Esophagus (tissue), 2 donors: ENCODE measurements at regions not wholly inside any gene's neighbourhood (a gene's known extent, or its start where the extent isn't known, plus 50 kb on each side); places are given as distances from the start of the nearest gene placed in this dataset.

Source experiments
- H3K27ac ChIP-seq, 2 donors: one replicate each; pipeline ENCODE4 v1.5.1; 2013; ENCODE audit warnings: low read depth in 2 of 2, mild to moderate bottlenecking in 2 of 2, inconsistent platforms in 1 of 2, low read length in 1 of 2, moderate library complexity in 1 of 2
- H3K27me3 ChIP-seq, 2 donors: one replicate each; pipeline ENCODE4 v1.6.1; 2013; ENCODE audit warnings: low read length in 2 of 2, control low read depth in 1 of 2, mild to moderate bottlenecking in 1 of 2; ENCODE audit not compliant: insufficient read depth in 2 of 2, control insufficient read depth in 1 of 2
- H3K36me3 ChIP-seq, 2 donors: one replicate each; pipeline ENCODE4 v1.6.1; 2013; ENCODE audit warnings: low read length in 1 of 2; ENCODE audit not compliant: control insufficient read depth in 2 of 2, insufficient read depth in 2 of 2
- H3K4me1 ChIP-seq, 2 donors: one replicate each; pipeline ENCODE4 v1.6.1; 2013; ENCODE audit warnings: low read length in 1 of 2; ENCODE audit not compliant: control insufficient read depth in 2 of 2, insufficient read depth in 2 of 2
- H3K4me3 ChIP-seq, 2 donors: one replicate each; pipeline ENCODE4 v1.5.1; 2013; ENCODE audit warnings: low read length in 2 of 2, mild to moderate bottlenecking in 2 of 2, low read depth in 1 of 2, moderate library complexity in 1 of 2
- H3K9me3 ChIP-seq, 2 donors: one replicate each; pipeline ENCODE4 v1.6.1; 2013; ENCODE audit warnings: mild to moderate bottlenecking in 2 of 2, low read depth in 1 of 2, low read length in 1 of 2, moderate library complexity in 1 of 2; ENCODE audit not compliant: control insufficient read depth in 2 of 2, insufficient read depth in 1 of 2
- WGBS, 2 donors: extraction: QIAGEN DNeasy Blood & Tissue Kit; methylation state at CpG; one replicate each; pipeline ENCODE4 v1.1.7; 2013; 5-methylcytosine and 5-hydroxymethylcytosine counted together
- donor health status: healthy with polysubstance abuse.
- donor health status: Bipolar disorder and iron deficiency.

GRCh38 chr1:238764779-238765178 lies 621.6 kb upstream of the CHRM3 start:
- no peak overlapping the region for H3K4me3 ChIP-seq
- no peaks in the 10 kb centered on the region for H3K4me1 ChIP-seq
- H3K9me3 ChIP-seq: peaks cover 0 to 3% of the 10 kb centered on the region in 2 donors
- WGBS, 2 donors: 73 to 76% methylated on average over 2 of the region's 2 CpGs
- no peaks in the 10 kb centered on the region for H3K36me3 ChIP-seq
- H3K27ac ChIP-seq: no peak overlapping the region
- no peaks in the 10 kb centered on the region for H3K27me3 ChIP-seq

- 65 to 88% methylated on average over 3 of the region's 3 CpGs for WGBS, 2 donors
- Histone ChIP-seq H3K9me3 (no peaks in the 10 kb centered on the region), H3K36me3 (no peaks in the 10 kb centered on the region), H3K4me1 (no peaks in the 10 kb centered on the region), H3K27ac (no peak overlapping the region), H3K4me3 (no peak overlapping the region), H3K27me3 (no peaks in the 10 kb centered on the region)
Observed at GRCh38 chr1:238753252-238753651, 633.1 kb upstream of the CHRM3 start.

- H3K36me3 ChIP-seq: no peaks in the 10 kb centered on the region
- H3K27ac ChIP-seq: no peak overlapping the region
- H3K4me1 ChIP-seq: no peaks in the 10 kb centered on the region
- 91 to 94% methylated on average over 3 of the region's 3 CpGs for WGBS, 2 donors
- no peaks in the 10 kb centered on the region for H3K9me3 ChIP-seq
- no peak overlapping the region for H3K4me3 ChIP-seq
- no peaks in the 10 kb centered on the region for H3K27me3 ChIP-seq
Observed at GRCh38 chr1:238752327-238752726, 634.0 kb upstream of the CHRM3 start.

- WGBS, 2 donors: 92 to 93% methylated on average over 13 of the region's 13 CpGs
Observed at GRCh38 chr1:238745069-238745468, 641.3 kb upstream of the CHRM3 start.

GRCh38 chr1:238738892-238739291 lies 647.5 kb upstream of the CHRM3 start:
- Histone ChIP-seq H3K4me1 (no peaks in the 10 kb centered on the region), H3K9me3 (no peaks in the 10 kb centered on the region), H3K27me3 (no peaks in the 10 kb centered on the region), H3K4me3 (no peak overlapping the region), H3K36me3 (no peaks in the 10 kb centered on the region), H3K27ac (no peak overlapping the region)
- WGBS, 2 donors: 59 to 61% methylated on average over 2 of the region's 2 CpGs

More at GRCh38 chr1:238745069-238745468, 641.3 kb upstream of the CHRM3 start:
- no peaks in the 10 kb centered on the region for H3K4me1 ChIP-seq
- no peaks in the 10 kb centered on the region for H3K36me3 ChIP-seq
- no peaks in the 10 kb centered on the region for H3K27me3 ChIP-seq
- no peak overlapping the region for H3K27ac ChIP-seq
- peaks cover 0 to 6% of the 10 kb centered on the region in 2 donors for H3K9me3 ChIP-seq
- H3K4me3 ChIP-seq: no peak overlapping the region

GRCh38 chr1:238727670-238728069 lies 658.7 kb upstream of the CHRM3 start:
- no peaks in the 10 kb centered on the region for H3K36me3 ChIP-seq
- no peak overlapping the region for H3K4me3 ChIP-seq
- H3K4me1 ChIP-seq: no peaks in the 10 kb centered on the region
- H3K9me3 ChIP-seq: peaks cover 0 to 2% of the 10 kb centered on the region in 2 donors
- no peak overlapping the region for H3K27ac ChIP-seq
- H3K27me3 ChIP-seq: no peaks in the 10 kb centered on the region

GRCh38 chr1:238722812-238723211 lies 663.6 kb upstream of the CHRM3 start:
- no peak overlapping the region for H3K4me3 ChIP-seq
- no peaks in the 10 kb centered on the region for H3K36me3 ChIP-seq
- H3K9me3 ChIP-seq: peaks cover 0 to 2% of the 10 kb centered on the region in 2 donors
- WGBS, 2 donors: 68 to 73% methylated on average over 4 of the region's 4 CpGs
- H3K4me1 ChIP-seq: no peaks in the 10 kb centered on the region
- no peak overlapping the region for H3K27ac ChIP-seq
- H3K27me3 ChIP-seq: no peaks in the 10 kb centered on the region

GRCh38 chr1:238710697-238711096 lies 675.7 kb upstream of the CHRM3 start:
- Histone ChIP-seq H3K4me3 (no peak overlapping the region), H3K9me3 (no peaks in the 10 kb centered on the region), H3K4me1 (no peaks in the 10 kb centered on the region), H3K27me3 (no peaks in the 10 kb centered on the region), H3K36me3 (no peaks in the 10 kb centered on the region), H3K27ac (no peak overlapping the region)
- 80 to 83% methylated on average over 2 of the region's 2 CpGs for whole genome bisulfite sequencing, 2 donors

GRCh38 chr1:238701024-238701423 lies 685.3 kb upstream of the CHRM3 start:
- 58 to 74% methylated on average over 5 of the region's 5 CpGs for WGBS, 2 donors
- no peak overlapping the region for H3K4me3 ChIP-seq
- H3K4me1 ChIP-seq: no peaks in the 10 kb centered on the region
- H3K27me3 ChIP-seq: no peaks in the 10 kb centered on the region
- no peaks in the 10 kb centered on the region for H3K36me3 ChIP-seq
- no peak overlapping the region for H3K27ac ChIP-seq
- H3K9me3 ChIP-seq: no peaks in the 10 kb centered on the region

- Histone ChIP-seq H3K9me3 (no peaks in the 10 kb centered on the region), H3K4me1 (no peaks in the 10 kb centered on the region), H3K36me3 (no peaks in the 10 kb centered on the region), H3K27ac (no peak overlapping the region), H3K27me3 (no peaks in the 10 kb centered on the region), H3K4me3 (no peak overlapping the region)
Observed at GRCh38 chr1:238690415-238690814, 696.0 kb upstream of the CHRM3 start.
